ENCODE measurements at regions not wholly inside any gene's neighbourhood (a gene's known extent, or its start where the extent isn't known, plus 50 kb on each side); places are given as distances from the start of the nearest gene placed in this dataset.

DNA sequence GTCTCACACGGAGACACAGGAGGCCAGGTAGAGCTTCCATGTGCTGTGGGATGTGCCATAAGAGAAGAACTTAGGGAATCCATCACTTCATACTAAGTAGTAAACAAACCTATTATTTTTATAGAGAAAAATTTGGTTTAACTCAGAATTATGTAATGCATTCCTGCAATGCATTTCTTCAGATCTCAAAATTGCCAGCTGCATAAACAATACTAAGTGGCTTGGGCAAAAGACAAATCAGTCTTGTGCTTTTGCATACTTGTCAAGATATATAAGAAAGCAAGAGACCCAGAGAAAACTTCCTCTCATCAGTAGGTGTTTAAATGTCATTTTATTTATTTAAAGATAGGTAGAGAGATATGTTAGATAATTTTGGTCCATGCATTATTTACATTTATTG is 382.1 kb upstream of the CTSO start:
- TF ChIP-seq RAD21 (IDR thresholded peaks at IDR 0.05; ENCODE audit: low read depth) (no peak), TCF12 (IDR thresholded peaks at IDR 0.05; ENCODE audit: low read depth) (no peak), ZBTB7A (IDR thresholded peaks at IDR 0.05; ENCODE audit: low read depth) (no peak), EGR1 (IDR thresholded peaks at IDR 0.05) (no peak), MAX (IDR thresholded peaks at IDR 0.05) (no peak), EP300 (IDR thresholded peaks at IDR 0.05; ENCODE audit: borderline replicate concordance) (no peak), TAF1 (IDR thresholded peaks at IDR 0.05; ENCODE audit: low read depth) (no peak), NFIC (IDR thresholded peaks at IDR 0.05) (no peak), FOXM1 (IDR thresholded peaks at IDR 0.05; ENCODE audit: borderline replicate concordance, low read depth) (no peak)
- TF ChIP-seq, protein P1, sequence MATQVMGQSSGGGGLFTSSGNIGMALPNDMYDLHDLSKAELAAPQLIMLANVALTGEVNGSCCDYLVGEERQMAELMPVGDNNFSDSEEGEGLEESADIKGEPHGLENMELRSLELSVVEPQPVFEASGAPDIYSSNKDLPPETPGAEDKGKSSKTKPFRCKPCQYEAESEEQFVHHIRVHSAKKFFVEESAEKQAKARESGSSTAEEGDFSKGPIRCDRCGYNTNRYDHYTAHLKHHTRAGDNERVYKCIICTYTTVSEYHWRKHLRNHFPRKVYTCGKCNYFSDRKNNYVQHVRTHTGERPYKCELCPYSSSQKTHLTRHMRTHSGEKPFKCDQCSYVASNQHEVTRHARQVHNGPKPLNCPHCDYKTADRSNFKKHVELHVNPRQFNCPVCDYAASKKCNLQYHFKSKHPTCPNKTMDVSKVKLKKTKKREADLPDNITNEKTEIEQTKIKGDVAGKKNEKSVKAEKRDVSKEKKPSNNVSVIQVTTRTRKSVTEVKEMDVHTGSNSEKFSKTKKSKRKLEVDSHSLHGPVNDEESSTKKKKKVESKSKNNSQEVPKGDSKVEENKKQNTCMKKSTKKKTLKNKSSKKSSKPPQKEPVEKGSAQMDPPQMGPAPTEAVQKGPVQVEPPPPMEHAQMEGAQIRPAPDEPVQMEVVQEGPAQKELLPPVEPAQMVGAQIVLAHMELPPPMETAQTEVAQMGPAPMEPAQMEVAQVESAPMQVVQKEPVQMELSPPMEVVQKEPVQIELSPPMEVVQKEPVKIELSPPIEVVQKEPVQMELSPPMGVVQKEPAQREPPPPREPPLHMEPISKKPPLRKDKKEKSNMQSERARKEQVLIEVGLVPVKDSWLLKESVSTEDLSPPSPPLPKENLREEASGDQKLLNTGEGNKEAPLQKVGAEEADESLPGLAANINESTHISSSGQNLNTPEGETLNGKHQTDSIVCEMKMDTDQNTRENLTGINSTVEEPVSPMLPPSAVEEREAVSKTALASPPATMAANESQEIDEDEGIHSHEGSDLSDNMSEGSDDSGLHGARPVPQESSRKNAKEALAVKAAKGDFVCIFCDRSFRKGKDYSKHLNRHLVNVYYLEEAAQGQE (IDR thresholded peaks at IDR 0.05; ENCODE audit: low read depth): no peak

DNA sequence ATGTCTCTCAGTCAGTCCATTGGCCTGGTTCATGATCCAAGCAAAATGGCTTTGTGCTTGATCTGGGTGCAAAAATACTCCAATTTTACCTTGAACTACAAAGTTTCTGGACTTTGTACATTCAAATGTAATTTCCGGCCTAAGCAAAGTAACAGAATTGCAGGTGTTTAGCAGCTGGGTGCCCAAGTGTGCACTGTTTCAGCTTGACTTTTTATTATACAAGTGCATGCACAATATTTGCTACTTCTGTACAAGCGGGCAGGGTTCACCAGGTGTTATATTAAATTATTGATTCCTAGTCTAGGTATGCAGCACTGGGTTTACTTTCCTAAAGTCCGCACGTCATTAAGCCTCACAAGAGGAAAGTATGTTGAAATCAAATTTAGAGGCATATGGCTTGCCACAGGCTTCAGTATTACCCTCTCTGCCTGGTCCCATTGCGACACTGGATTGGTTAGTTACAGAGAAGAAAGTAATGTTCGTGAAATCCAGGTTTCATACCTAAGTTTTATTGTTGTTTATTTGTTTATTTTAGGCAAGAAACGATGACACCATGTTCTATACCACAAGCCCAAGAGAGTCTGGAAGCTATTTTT is 376.9 kb upstream of the CTSO start:
- no peak for TF ChIP-seq YY1 (IDR thresholded peaks at IDR 0.05; ENCODE audit: low read depth)
- no peak for TF ChIP-seq CREB1 (IDR thresholded peaks at IDR 0.05; ENCODE audit: low read depth)
- no peak for TF ChIP-seq TAF1 (IDR thresholded peaks at IDR 0.05; ENCODE audit: low read depth)
- TF ChIP-seq NFIC (IDR thresholded peaks at IDR 0.05): no peak
- no peak for TF ChIP-seq MAX (IDR thresholded peaks at IDR 0.05)
- TF ChIP-seq TEAD4 (IDR thresholded peaks at IDR 0.05): no peak
- no peak for TF ChIP-seq CEBPB (IDR thresholded peaks at IDR 0.05)
- no peak for TF ChIP-seq ZBTB7A (IDR thresholded peaks at IDR 0.05; ENCODE audit: low read depth)
- TF ChIP-seq, protein P1 (IDR thresholded peaks at IDR 0.05; ENCODE audit: low read depth): no peak
- TF ChIP-seq RAD21 (IDR thresholded peaks at IDR 0.05; ENCODE audit: low read depth): no peak
- no peak for TF ChIP-seq EP300 (IDR thresholded peaks at IDR 0.05; ENCODE audit: borderline replicate concordance)
- no peak for TF ChIP-seq USF1 (IDR thresholded peaks at IDR 0.05)
- no peak for TF ChIP-seq TCF12 (IDR thresholded peaks at IDR 0.05; ENCODE audit: low read depth)
- TF ChIP-seq EGR1 (IDR thresholded peaks at IDR 0.05): no peak
- TF ChIP-seq FOXM1 (IDR thresholded peaks at IDR 0.05; ENCODE audit: borderline replicate concordance, low read depth): no peak

DNA sequence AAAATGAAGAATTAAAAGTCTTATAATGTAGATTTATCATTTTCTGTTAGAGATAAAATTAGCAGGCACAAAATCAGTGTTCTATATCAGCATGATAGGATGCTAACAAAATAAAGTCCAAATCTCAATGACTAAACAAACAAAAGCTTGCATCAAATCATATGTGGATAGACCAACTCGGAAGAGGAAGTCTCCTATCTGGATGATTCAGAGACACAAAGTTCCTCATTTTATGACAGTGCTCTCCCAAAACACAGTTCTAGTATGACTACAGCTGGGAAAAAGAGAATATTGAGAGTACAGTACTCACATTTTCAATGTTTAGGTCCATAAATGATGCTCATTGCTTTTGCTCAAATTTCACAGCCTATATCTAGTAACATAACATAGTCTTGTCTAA is 376.1 kb upstream of the CTSO start:
- no peak for TF ChIP-seq RAD21 (IDR thresholded peaks at IDR 0.05; ENCODE audit: low read depth)
- no peak for TF ChIP-seq USF1 (IDR thresholded peaks at IDR 0.05)
- no peak for TF ChIP-seq TCF12 (IDR thresholded peaks at IDR 0.05; ENCODE audit: low read depth)
- no peak for TF ChIP-seq TEAD4 (IDR thresholded peaks at IDR 0.05)
- TF ChIP-seq, protein P1 (IDR thresholded peaks at IDR 0.05; ENCODE audit: low read depth): no peak
- no peak for TF ChIP-seq EP300 (IDR thresholded peaks at IDR 0.05; ENCODE audit: borderline replicate concordance)
- no peak for TF ChIP-seq NFIC (IDR thresholded peaks at IDR 0.05)
- TF ChIP-seq YY1 (IDR thresholded peaks at IDR 0.05; ENCODE audit: low read depth): no peak
- TF ChIP-seq CEBPB (IDR thresholded peaks at IDR 0.05): no peak
- no peak for TF ChIP-seq ZBTB7A (IDR thresholded peaks at IDR 0.05; ENCODE audit: low read depth)
- TF ChIP-seq MAX (IDR thresholded peaks at IDR 0.05): no peak

- TF ChIP-seq USF1 (IDR thresholded peaks at IDR 0.05): no peak
- TF ChIP-seq YY1 (IDR thresholded peaks at IDR 0.05; ENCODE audit: low read depth): no peak
Measured at GRCh38 chr4:156328882-156329281, 375.2 kb upstream of the CTSO start.

Data from Ishikawa (cell line).